Kidney (tissue), 13 donors: ENCODE measurements at regions not wholly inside any gene's neighbourhood (a gene's known extent, or its start where the extent isn't known, plus 50 kb on each side); places are given as distances from the start of the nearest gene placed in this dataset.
A peak's percentile ranks its signal among the peaks of the same experiment; 100 is the strongest.

Source experiments
- DNase-seq, 5 donors: peaks; one replicate each; pipeline ENCODE4 v3.0.0-alpha.2; 2013 to 2020
- FAIRE-seq: peaks from 2 replicates; lab custom pipeline; 2012; peaks lifted over from hg19 to GRCh38; lab: Jason Lieb, UNC
- H3K27ac ChIP-seq, 2 donors: one replicate each; pipeline ENCODE4 v1.7.0; 2013; ENCODE audit warnings: low read depth in 2 of 2, low read length in 2 of 2, inconsistent platforms in 1 of 2
- H3K27me3 ChIP-seq: one replicate; pipeline ENCODE4 v1.7.1; 2013; ENCODE audit warnings: low read length, inconsistent platforms; ENCODE audit not compliant: control insufficient read depth, insufficient read depth
- H3K36me3 ChIP-seq, 3 donors: one replicate each; pipeline versions ENCODE4 v1.7.0 to v1.7.1; 2013; ENCODE audit warnings: low read length in 3 of 3, control low read depth in 1 of 3, inconsistent platforms in 1 of 3; ENCODE audit not compliant: insufficient read depth in 3 of 3, control insufficient read depth in 2 of 3
- H3K4me1 ChIP-seq, 3 donors: one replicate each; pipeline versions ENCODE4 v1.7.0 to v1.7.1; 2013; ENCODE audit warnings: low read length in 3 of 3, inconsistent platforms in 1 of 3, low read depth in 1 of 3; ENCODE audit not compliant: control insufficient read depth in 2 of 3, insufficient read depth in 2 of 3
- H3K4me3 ChIP-seq, 3 donors: one replicate each; pipeline versions ENCODE4 v1.7.0 to v1.8.1; 2013; ENCODE audit warnings: low read length in 3 of 3, control low read depth in 1 of 3, inconsistent platforms in 1 of 3
- H3K9ac ChIP-seq, 3 donors: one replicate each; pipeline versions ENCODE4 v1.7.0 to v1.7.1; 2013; ENCODE audit warnings: low read length in 3 of 3, control low read depth in 1 of 3, inconsistent platforms in 1 of 3
- H3K9me3 ChIP-seq, 3 donors: one replicate each; pipeline versions ENCODE4 v1.7.0 to v1.7.1; 2013; ENCODE audit warnings: low read length in 3 of 3, control low read depth in 1 of 3, inconsistent platforms in 1 of 3; ENCODE audit not compliant: control insufficient read depth in 2 of 3, insufficient read depth in 1 of 3
- CTCF ChIP-seq: IDR thresholded peaks from 3 replicates; pipeline ENCODE4 v1.5.1; 2012; ENCODE audit warnings: mild to moderate bottlenecking, moderate library complexity, borderline replicate concordance; ENCODE audit not compliant: insufficient read depth; ENCODE audit errors: extremely low read depth
- intact Hi-C: fragments of 100-400 bp; cut with DNase I; formaldehyde crosslinking; loops from one replicate; pipeline ENCODE4 v1.11.1; 2022
- donor health status: control.
- donor health status: control.
- donor health status: control.
- donor health status: control.
- donor health status: control.
- donor health status: DM: yes; HTN: yes; CAD: no.
- donor health status: Normal renal cell carcinoma (clear cell type).

DNA sequence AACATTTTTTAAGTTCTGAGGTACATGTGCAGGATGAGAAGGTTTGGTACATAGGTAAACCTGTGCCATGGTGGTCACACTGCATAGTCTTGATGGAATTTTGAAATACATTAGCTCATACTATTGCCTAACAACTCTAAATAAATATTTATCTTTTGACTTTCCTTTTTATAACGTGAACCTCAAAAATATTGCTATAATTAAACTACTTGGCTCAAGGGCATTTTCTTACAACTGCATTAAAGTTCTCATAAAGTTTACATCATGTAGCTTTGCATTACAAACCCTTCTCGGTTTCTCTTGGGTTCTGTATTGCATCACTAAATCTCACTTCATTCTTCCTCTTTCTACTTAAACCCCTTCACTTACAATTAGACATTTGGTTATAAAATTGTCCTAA, 636.0 kb upstream of the PTCHD4 start:
- DNase-seq: no peak
- Histone ChIP-seq H3K9me3 (no peaks in the 10 kb centered on the region), H3K9ac (no peak overlapping the region), H3K27me3 (no peaks in the 10 kb centered on the region), H3K36me3 (no peaks in the 10 kb centered on the region), H3K4me1 (no peaks in the 10 kb centered on the region), H3K27ac (no peak overlapping the region), H3K4me3 (no peak overlapping the region)
- no peak for FAIRE-seq
- TF ChIP-seq CTCF: no peak
- intact Hi-C loops: no loop called here

GRCh38 chr6:48744948-48745347, 634.0 kb upstream of the PTCHD4 start:
- FAIRE-seq (no peak), DNase-seq (no peak)
- H3K9me3 ChIP-seq: no peaks in the 10 kb centered on the region
- no peak for TF ChIP-seq CTCF
- no peaks in the 10 kb centered on the region for H3K36me3 ChIP-seq
- no peak overlapping the region for H3K27ac ChIP-seq
- H3K9ac ChIP-seq: no peak overlapping the region
- H3K4me1 ChIP-seq: no peaks in the 10 kb centered on the region
- no peak overlapping the region for H3K4me3 ChIP-seq
- intact Hi-C loops: no loop called here
- no peaks in the 10 kb centered on the region for H3K27me3 ChIP-seq

GRCh38 chr6:48743738-48744137, 632.7 kb upstream of the PTCHD4 start:
- H3K4me1 ChIP-seq: no peaks in the 10 kb centered on the region
- no peak overlapping the region for H3K4me3 ChIP-seq
- no peak for DNase-seq
- no peaks in the 10 kb centered on the region for H3K27me3 ChIP-seq
- no peak overlapping the region for H3K27ac ChIP-seq
- no peak overlapping the region for H3K9ac ChIP-seq
- intact Hi-C loops: no loop called here
- no peak for FAIRE-seq
- no peaks in the 10 kb centered on the region for H3K9me3 ChIP-seq
- H3K36me3 ChIP-seq: no peaks in the 10 kb centered on the region
- TF ChIP-seq CTCF: no peak

DNA sequence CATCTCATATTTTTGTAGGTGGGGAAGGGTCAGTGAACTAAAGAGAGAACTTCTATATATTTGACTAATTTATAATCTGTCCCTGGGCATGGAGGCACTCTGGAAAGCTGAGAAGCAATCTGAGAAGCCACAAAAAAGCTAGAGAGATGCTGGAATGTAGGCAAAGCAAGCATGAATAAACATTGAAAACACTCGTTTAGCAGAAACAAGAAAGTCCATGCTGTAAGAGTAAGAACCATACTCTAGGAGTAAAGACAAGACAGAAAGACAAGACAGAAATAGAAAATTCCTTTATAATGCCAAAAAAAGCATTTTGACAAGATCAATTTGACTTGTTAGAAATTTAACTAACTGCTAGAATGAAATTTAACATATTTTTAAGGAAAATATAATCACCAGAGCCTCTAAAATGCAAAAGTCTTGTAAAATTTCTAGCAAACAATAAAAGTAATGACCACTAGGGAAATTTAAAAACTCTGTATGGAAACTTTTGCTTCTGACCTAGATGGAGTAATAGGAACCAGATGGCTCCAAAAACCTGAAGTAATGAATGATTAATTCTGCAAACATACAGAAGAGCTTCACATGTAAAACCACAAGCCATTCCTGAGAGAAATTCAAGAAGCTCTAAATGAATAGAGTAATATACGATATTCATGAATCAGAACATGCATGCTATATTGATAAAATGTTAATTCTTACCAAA, 625.7 kb upstream of the PTCHD4 start:
- TF ChIP-seq CTCF: no peak
- Histone ChIP-seq H3K9ac (no peak overlapping the region), H3K27me3 (no peaks in the 10 kb centered on the region), H3K9me3 (no peaks in the 10 kb centered on the region), H3K4me1 (no peaks in the 10 kb centered on the region), H3K36me3 (no peaks in the 10 kb centered on the region), H3K4me3 (no peak overlapping the region), H3K27ac (no peak overlapping the region)
- intact Hi-C loops: no loop called here
- FAIRE-seq: no peak
- peak in 2 of 5 donors; percentile 5 to 14 for DNase-seq
